ENCODE measurements at regions not wholly inside any gene's neighbourhood (a gene's known extent, or its start where the extent isn't known, plus 50 kb on each side); places are given as distances from the start of the nearest gene placed in this dataset.
"Not testable (repeated sequence)": the region's sequence is repeated elsewhere in the genome, so short reads cannot be mapped to it uniquely, and the experiment has no call there.

DNA sequence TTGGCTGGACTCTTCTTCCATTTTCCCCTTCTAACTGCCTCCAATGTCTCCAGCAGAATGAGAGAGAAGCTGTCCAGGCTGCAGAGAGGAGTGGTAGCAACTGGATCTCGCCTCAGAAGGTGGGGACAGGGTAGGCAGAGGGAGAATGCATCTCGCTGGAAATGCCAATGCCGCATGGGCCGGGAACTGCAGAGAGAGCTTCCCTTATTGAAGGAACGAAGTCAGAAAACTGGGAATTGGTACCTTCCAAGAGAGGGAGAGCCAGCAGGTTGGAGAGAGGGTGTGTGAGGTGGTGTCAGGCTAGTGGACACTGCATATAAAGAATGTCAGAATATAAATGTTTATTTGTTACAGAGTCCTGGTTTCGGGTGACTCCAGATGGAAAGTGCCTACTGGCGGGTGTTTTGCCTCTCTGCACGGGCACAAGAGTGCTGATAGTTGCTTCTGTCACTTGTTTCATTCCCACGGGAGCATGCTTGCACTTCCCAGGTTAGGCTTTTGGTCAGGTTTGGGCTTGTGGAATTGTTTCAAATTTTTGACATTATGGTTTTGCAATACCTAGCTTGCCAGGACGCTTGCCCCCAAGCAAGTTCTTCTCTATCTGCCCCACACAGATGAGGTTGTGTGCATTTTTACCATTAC lies 156.8 kb upstream of the STS start:
- no peak for DNase-seq (ENCODE audit: low read depth in 3 of 3)

DNA sequence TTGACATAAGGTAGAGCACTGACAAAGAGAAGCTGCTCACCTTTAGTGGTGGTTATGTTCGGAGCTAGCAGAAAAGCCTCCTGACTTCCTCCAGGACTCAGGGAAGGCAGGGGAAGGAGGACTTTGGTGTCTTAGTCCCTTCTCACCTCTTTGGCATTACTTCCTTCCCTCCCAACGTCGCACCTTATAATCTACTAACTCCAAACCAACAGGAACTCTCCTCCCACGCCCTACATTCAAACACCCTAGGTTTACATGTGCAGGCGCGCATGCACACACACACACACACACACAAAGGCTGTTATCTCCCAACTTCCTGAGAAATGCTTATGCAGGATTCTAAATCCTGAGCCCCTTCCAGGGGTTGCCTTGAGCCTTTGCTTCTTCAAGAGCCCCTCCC lies 157.7 kb upstream of the STS start:
- no peak for DNase-seq (ENCODE audit: low read depth in 3 of 3)

DNA sequence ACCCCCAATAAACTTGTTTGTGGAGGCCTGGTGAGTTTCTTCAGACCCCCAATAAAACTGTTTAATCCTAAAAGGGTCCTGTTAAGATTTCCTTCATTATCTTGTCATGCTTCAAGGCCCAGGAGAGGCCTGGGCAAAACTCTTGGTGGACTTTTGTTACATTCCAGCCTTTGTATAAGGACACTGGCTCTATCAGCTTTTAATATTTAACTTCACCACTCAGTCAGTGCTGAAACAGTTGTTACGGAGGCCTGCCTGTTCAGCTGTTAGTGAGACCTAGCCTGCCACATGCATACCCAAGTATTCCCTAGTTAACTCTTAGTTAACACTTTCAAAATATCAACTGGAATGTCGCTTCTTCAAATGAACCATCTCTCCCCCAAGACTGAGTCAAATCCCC lies 158.8 kb upstream of the STS start:
- not testable (repeated sequence) for DNase-seq (ENCODE audit: low read depth in 3 of 3)

DNA sequence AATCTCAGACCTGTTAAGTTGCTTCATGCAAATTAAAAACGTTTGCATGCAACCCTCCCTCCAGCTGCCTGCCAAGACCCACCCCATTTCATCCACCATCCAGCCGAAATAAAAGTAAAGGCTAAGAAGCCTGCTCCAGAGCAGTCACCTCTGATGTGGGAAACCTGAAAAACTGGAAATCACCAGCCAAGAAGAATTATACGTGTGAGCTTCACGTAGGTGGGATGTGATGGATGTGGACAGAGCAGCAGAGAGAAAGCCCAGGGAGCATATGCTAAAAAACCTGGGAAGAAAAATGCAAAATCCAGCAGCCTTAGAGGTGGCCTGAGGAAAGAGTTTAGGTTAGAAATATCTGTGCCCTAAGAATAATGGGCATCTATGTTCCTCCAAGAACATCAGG lies 160.6 kb upstream of the STS start:
- no peak for DNase-seq (ENCODE audit: low read depth in 3 of 3)

DNA sequence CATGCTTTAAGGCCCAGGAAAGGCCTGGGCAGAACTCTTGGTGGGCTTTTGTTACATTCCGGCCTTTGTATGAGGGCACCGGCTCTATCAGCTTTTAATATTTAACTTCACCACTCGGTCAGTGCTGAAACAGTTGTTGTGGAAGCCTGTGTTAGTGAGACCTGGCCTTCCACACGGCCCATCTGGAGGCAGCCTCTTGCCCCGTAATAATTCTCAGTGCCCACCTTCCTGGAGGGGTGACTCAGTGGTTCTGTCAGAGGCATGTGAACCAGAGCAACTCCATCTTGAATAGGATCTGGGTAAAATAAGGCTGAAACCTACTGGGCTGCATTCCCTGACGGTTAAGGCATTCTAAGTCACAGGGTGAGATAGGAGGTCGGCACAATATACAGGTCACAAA lies 162.0 kb upstream of the STS start:
- no peak for DNase-seq (ENCODE audit: low read depth in 3 of 3)

DNA sequence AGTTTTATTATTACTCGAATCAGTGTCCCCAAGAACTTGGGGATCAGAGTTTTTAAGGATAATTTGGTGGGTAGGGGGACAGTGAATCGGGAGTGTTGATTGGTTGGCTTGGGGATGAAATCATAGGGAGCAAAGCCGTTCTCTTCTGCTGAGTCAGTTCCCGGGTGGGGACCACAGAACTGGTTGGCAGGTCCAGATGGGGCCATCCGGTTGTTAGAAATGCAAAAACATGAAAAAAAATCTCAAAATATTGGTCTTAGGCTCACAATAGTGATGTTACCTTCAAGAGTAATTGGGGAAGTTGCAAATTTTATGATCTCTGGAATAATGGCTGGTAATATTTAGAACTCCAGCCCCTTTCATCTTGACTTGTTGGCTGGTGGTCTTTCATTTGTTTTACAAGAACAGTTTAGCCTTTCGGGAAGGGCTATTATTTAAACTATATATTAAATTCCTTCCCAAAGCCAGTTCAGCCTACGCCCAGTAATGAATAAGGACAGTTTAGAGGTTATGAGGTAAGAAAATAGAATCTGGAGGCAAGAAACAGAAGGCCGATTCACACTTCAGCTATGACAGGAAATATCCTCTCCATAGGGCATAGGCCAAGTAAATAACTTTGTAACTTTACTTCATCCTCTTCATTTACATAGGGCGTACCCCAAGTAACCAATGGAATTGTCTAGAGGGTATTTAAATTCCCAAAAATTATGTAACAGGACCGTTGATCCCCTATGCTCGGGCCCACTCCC lies 164.1 kb upstream of the STS start:
- no peak for DNase-seq (ENCODE audit: low read depth in 3 of 3)

DNA sequence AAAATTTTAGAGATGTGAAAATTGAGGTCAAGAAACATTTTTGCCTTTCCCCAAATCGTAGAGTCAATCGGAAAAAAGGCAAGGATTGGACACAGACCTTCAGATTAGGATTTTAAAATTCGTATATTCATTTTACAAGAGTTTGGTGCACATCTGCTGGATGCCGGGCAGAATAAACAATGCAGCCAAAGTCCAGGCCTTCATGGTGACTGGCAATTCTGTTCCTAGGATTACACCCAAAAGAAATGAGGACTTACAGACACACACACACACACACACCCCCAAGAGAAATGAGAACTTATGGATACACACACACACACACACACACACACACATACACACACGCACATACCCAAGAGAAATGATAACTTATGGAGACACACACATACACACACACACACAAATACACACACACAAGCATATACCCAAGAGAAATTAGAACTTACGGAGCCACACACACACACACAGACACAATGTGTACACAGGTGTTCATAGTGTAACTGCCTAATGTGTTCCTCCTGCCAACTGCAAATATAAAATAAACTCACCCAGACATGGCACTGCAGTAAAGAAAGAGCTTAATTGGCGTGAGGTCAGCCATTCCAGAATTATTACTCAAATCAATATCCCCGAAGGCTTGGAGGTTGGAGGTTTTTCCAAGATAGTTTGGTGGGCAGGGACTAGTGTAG lies 165.7 kb upstream of the STS start:
- DNase-seq (ENCODE audit: low read depth in 3 of 3) = no peak

DNA sequence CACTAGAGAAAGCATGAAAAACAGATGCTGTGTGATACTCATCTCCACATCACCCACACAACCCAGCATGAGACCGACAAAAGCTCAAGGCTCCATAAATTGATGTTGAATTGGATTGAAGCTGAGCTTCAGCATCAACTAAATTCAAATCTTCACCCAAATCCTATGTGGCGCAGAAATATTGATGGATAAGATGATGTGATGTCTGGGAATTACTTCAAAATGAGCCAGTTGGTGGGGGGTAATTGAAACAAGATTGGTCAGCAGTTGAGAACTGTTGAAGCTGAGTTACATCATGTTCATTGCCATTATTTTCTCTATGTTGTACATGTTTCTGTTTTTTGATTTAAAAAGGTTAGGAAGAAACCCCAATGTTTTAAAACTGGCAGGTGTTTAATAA lies 166.5 kb upstream of the STS start:
- no peak for DNase-seq (ENCODE audit: low read depth in 3 of 3)

DNA sequence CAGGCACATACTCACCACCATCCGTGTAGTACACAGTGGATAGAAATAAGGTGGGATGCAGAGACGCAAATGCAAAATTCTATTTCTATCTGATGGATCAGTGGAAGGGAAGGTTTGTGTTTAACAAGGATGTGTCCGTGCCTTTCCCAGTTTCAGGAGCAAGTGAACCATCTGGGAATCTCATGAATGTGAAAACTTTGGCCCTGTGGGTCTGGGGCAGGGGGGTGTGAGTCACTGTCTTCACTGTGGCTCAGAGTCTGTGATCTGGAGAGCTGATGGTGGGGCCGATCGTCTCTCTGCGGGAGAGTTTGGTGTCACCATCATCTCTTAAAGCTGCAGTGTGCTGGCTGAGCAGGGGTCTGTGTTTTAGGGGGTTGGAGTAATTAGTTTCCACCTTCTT lies 179.3 kb upstream of the STS start:
- no peak for DNase-seq (ENCODE audit: low read depth in 3 of 3)

DNA sequence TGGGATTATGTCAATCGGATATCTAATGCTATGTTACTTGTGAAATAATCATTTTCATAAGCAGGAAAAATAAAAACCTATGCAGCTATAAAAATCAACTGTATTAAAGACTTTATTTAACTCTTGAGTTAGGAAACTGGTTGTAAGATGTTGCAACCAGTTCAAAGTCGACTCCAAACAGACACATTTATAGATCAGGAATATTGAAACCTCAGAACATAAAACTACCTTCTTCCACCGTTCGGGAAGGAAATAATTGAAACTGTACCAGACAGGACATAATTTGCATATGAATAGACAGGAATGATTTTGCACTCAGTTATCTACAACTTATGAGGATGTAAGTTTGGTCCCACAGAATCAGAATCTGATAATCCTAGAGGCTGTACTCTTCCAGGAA lies 181.8 kb upstream of the STS start:
- DNase-seq (ENCODE audit: low read depth in 3 of 3) = no peak

DNA sequence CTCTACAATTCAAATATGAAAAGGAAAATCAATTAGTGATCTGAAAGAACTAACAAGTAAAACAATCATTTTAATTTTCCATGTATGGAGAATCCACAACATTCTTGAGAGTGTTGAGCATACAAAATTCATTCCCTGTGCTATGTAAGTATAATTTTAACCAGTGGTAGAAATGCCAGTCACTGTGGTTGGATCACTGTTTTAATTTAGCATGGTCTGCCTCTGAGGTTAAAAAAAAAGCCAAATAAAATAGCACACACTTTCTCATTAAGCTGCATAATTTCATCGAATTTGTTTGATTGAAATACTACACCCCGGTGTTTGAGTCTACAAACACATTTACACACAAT lies 185.5 kb upstream of the STS start:
- no peak for DNase-seq (ENCODE audit: low read depth in 3 of 3)

DNA sequence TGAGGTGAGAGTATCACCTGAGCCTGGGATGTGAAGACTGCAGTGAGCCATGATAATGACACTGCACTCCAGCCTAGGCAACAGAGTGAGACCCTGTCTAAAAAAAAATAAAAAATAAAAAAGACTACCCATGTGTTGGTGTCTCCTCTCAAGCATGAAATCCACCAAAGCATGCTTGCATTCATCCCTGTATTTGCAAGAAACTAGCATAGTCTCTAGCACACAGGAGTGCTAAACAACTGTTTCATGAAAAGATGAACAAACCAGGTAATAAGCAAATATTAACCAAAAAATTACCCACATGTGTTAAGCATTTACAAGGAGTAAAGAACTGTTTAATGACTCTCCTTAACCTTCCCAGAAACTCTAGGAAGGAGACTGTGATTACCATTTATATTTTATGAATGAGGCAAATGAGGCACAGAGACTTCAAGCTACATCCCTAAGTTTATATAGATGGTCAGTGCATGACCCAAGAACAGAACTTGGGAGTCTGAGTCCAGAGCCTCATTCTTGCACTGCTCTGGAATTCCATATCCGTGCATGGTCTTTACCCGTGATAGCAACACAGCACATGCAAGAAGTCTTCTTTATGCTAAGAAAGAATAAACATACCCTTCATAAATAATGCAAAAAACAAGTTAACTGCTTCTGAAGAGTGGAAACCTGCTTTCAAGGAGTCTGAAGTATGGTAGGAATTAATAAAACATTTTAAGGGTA lies 186.1 kb upstream of the STS start:
- no peak for DNase-seq (ENCODE audit: low read depth in 3 of 3)

DNA sequence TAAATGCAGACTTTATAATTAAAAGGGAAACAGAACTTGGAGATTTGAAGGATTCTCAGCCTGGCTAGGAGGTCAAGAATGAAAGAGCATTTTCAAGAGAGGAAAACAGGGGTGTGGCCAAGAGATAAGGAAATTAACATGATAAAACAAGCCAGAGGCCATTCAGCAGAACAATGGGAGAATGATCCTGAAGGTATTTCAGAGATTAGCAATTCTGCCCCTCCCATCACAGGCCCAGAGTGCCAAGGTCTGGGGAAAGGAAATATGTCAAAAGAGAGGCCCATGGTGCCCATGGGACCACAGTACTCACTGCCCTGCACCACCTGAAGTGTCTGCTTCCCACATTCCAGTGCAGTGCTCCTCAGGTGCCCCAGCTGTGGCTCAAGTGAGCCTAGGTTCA lies 188.5 kb upstream of the STS start:
- DNase-seq (ENCODE audit: low read depth in 3 of 3) = no peak

DNA sequence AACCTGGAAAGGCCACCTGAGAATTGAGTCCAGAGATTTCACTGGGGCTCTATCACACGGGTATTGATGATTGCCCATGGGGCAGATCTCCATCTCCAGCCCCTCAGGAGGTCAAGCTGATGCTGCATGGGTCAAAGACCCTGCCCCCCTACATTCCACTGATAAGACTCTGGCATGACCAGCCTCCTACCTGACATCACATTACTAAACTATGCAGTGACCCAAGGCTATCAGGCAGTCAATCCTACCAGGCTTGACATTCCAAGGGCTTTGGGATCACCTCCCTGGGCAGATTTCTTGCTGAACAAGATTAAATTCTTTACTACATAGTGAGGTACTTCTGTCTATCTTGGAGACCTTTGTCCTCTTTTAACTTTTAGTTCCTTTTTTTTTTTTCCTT lies 192.7 kb upstream of the STS start:
- DNase-seq (ENCODE audit: low read depth in 3 of 3) = no peak

DNA sequence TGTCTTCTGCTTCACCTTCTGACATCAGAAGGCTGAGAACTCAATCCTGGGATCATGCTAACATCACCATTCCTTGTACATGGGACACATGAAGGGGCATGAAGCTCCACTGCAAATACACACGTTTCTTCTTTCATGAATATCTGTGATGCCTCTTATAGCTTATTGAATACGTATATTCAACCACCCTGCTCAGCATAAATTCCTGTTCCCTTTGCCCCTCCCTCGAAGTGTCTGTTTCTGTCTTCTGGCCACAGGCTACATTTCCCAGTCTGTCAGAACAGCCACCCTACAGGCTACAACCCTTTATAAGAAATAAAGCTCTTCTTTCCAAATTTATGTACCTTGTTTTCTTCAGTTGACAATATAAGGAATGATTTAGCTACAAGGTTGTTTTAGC lies 201.3 kb upstream of the STS start:
- no peak for DNase-seq (ENCODE audit: low read depth in 3 of 3)

DNA sequence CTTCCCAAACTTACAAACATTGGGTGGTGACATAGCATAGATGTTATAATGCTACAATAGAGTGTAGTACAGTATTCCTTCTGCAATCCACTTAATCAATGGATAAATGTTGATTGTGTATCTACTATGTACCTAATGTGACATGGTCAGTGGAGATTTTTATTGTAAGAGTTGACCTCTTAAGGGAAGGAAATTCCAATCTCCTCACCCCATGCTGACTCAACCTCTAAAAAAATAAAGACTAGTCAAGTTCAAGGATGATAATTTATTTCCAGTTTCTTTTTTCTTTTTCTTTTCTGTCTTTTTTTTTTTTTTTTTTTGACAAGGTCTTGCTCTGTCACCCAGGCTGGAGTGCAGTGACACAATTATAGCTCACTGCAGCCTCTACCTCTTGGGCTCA lies 206.5 kb upstream of the STS start:
- DNase-seq (ENCODE audit: low read depth in 3 of 3) = no peak

DNA sequence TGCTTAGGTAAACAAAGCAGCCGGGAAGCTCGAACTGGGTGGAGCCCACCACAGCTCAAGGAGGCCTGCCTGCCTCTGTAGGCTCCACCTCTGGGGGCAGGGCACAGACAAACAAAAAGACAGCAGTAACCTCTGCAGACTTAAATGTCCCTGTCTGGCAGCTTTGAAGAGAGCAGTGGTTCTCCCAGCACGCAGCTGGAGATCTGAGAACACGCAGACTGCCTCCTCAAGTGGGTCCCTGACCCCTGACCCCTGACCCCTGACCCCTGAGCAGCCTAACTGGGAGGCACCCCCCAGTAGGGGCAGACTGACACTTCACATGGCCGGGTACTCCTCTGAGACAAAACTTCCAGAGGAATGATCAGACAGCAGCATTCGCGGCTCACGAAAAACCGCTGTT lies 214.6 kb upstream of the STS start:
- DNase-seq (ENCODE audit: low read depth in 3 of 3) = not testable (repeated sequence)

DNA sequence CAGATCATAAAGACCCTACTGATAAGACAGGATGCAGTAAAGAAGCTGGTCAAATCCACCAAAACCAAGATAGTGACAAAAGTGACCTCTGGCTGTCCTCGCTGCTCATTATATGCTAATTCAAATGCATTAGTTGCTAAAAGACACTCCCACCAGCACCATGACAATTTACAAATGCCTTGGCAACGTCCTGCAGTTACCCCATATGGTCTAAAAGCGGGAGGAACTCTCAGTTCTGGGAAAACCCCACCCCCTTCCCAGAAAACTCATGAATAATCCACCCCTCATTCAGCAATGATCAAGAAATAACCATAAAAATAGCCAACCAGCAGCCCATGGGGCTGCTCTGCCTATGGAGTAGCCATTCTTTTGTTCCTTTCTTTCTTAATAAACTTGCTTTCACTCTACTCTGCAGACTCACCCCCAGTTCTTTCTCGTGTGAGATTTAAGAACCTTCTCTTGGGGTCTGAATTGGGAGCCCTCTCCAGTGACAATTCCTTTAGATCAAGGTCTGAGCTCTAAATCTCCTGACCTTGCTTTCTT lies 217.1 kb upstream of the STS start:
- no peak for DNase-seq (ENCODE audit: low read depth in 3 of 3)

DNA sequence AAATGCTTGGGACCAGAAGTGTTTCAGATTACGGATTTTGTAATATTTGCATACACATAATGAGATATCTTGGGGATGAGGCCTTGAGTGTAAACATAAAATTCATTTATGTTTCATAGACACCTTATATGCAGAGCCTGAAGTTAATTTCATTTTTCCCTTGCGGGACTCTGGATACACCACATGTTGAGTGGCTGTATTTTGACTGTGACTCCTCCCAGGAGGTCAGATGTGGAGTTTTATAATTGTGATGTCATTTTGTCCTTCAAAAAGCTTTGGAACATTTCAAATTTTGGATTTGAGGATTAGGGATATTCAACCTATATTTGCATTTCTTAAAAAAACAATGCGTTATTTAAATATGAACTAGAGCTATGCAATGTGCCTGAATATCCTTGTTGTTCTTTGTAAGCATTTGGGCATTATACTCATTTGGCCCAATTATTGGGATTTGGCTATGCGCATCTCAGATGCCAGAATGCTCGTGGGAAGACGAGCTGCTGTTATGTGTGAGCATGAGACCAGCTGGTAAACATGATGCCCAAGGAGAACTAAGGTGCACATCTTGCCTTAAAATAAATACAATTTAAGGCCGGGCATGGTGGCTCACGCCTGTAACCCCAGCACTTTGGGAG lies 223.0 kb upstream of the STS start:
- DNase-seq (ENCODE audit: low read depth in 3 of 3) = no peak

DNA sequence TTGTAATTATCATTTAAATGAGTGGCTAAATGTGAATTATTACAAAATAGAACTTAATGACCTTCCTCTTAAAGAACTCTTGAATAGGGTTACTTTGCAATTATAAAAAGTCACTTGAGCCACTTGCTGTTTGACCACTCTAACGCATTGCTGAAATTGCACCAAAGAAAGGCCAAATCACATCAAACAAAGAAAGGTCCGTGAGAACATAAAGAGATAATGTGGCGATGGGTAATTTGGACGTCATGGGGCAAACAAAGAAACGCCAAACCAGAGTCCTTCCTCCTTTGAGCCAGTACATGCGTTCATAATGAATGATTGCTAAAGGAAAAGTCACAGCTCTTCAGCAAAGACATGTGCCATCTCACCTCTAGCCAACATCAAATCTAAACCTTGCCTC lies 229.8 kb upstream of the STS start:
- no peak for DNase-seq (ENCODE audit: low read depth in 3 of 3)

DNA sequence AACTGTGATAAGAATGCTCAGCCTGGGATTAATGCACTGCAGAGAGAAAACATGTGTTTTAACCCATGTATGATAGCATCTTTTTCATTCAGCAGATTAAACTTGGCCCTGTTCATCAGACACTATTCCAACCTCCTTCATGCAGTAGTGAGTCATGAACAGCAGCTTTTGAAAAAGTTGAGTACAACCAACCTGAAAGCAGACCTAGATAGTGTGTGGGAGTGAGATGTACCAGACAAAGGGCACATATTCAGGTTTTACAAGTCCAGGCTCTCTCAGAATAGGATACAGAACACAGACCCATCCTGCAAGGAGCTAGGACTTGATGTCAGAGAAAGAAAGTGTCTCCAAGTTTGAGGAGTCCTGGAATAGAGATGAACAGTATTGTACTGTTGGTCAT lies 237.3 kb upstream of the STS start:
- no peak for DNase-seq (ENCODE audit: low read depth in 3 of 3)

DNA sequence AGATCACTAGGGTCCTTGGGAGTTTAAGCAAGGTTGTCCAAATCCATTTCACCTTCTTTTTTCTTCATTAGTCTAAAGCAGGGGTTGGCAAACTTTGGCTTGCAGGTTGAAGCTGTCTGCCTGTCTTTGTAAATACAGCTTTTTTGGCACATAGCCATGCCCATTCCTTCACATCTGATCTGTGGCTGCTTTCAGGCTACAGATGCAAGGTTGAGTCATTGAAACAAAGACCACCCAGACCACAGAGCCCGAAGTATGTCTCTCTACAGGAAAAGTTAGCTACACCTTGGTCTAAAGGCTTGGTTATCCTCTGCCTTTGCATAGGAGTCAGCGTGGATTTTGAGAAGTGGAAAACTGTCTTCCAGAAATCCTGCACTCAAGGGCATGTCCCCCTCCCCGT lies 238.1 kb upstream of the STS start:
- no peak for DNase-seq (ENCODE audit: low read depth in 3 of 3)

Measured in stimulated activated CD4-positive, alpha-beta T cell treated with anti-CD3 and anti-CD28 coated beads, TNF-alpha, amount 100 ng/mL, for 48 hours (primary cell).